ENCODE measurements at regions not wholly inside any gene's neighbourhood (a gene's known extent, or its start where the extent isn't known, plus 50 kb on each side); places are given as distances from the start of the nearest gene placed in this dataset.

- DNase-seq (ENCODE audit: low spot score), result no peak
Observed at GRCh38 chr1:55483523-55483922, 268.4 kb upstream of the USP24 start.

GRCh38 chr1:55481634-55482033 lies 266.5 kb upstream of the USP24 start:
- no peak for DNase-seq (ENCODE audit: low spot score)

- no peak for DNase-seq (ENCODE audit: low spot score)
Observed at GRCh38 chr1:55480029-55480795, 265.0 kb upstream of the USP24 start.

DNA sequence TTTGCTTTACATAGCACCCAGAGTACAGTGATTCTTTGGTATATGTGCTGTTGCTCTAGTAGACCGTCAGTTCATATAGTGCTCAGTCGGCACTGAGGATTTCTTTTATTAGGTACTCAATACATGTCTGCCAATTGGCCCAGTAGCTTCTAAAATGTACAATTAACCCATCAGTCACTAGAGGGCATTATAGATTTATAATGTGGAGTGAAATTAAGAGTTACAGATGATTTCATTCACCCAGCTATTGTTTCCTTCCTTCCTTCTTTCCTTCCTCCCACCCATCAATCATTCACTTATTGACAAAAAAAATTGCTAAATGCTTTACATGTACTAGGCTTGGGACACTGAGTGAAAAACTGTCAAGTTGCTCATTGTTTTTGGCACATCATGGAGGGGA lies 263.6 kb upstream of the USP24 start:
- DNase-seq (ENCODE audit: low spot score), result no peak

DNA sequence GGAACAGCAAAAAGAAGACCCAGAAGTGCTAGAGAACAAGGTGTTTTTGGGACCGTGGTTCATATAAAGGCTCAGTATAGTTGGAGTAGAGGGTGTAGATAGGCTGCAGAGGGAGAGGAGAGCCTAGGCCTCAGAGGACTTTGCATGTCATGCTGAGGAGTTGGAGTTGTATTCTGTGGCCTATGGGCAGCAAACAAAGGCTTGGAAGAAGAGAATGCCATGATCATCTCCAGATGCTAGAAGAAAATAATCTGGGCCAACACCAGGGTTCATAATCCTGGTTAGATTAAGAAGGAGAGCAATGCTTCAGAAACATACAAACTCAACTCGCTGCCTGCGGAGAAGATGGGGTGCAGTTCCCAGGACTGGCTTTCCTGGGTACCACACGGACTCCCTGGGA lies 262.8 kb upstream of the USP24 start:
- DNase-seq (ENCODE audit: low spot score), result no peak

DNA sequence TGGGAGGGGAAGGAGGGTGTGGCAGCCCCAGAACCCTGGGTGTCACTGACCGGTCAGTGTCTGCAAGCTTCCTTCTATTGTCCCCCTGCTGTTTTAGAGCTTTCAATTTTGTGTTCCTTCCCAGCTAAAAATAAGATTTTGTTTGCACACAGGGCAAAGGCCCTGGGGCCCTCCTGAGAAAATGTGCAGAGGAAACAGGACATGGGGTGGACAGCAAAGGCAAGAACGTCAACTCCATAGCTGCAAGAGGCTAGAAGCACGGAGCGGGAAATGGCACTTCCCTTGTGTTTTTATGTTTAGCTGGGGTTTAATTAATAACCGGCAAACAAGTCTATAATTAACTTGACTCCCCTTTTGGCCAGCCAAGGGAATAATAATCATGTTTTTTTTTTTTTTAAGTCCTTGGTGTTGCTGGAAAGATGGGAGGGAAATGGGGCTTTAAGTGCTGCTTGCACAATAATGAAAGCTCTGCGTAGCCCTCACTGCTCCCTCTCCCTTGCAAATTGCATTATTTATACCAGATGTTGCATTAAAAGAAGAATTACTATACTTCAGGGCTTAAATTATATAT lies 261.4 kb upstream of the USP24 start:
- DNase-seq (ENCODE audit: low spot score), result no peak

DNA sequence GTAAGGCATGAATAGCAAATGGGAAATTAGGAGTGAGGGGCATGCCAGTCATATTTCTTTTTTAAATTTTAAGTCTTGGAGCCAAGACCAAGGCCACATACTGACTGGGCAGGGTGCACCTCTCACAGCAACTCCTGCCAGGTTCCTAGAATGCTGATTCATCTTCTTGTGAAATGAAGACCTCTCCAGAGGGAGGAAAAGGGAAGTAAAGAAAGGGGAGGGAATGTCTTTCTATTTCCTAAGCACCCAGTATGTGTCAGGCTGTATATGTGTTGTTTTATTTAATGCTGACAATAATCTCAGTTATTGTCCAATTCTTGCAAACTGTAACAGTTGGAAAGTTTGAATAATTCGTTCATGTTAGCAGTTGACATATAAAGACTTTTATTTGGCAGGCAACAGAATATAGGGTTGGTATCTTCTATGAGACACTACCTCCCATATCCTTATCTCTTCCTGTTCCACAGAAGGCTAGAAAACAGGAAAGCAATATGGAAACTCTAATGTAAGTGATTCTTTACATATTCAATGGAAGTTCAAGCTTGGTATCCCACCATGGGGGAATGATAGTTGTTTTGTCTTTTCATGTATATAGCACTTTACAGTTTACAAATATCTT lies 259.1 kb upstream of the USP24 start:
- no peak for DNase-seq (ENCODE audit: low spot score)

- no peak for DNase-seq (ENCODE audit: low spot score)
Observed at GRCh38 chr1:55473661-55474060, 258.5 kb upstream of the USP24 start.

DNA sequence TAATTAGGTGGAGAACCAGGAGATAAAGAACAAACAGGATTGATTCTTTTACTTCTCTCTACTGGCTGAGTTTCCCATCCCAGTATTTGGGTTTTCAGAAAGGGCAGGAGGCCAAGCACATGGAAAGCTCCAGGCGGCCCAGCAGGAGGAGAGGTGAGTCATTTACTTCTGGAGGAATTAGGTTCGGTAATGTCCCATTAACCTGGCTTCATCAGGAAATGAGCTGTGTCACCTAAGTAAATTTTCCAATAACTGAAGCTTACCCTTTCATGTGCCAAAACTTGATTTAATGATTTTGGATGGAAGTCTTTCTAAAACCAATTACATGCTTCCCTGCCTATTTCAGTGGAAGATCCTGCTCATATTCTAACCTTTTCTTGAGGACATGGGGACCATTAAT lies 257.6 kb upstream of the USP24 start:
- DNase-seq (ENCODE audit: low spot score), result no peak

DNA sequence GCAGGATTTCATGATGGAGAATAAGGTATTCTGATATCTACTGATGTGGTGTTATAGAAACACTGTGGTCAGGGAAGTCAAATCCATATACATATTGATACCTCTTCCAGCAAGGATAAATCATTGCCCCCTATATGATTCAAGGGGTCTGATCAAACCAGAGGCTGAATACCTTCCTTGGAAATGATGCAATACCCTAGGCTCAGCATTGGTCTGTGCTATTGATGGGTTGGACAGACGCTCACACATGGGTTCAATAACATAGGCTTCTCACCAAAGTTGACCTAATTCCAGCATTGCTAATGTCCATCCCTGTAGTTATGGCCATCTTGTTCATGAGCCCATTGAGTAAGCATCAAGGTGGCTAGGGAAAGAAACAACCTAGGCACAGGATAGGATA lies 257.0 kb upstream of the USP24 start:
- DNase-seq (ENCODE audit: low spot score), result no peak

DNA sequence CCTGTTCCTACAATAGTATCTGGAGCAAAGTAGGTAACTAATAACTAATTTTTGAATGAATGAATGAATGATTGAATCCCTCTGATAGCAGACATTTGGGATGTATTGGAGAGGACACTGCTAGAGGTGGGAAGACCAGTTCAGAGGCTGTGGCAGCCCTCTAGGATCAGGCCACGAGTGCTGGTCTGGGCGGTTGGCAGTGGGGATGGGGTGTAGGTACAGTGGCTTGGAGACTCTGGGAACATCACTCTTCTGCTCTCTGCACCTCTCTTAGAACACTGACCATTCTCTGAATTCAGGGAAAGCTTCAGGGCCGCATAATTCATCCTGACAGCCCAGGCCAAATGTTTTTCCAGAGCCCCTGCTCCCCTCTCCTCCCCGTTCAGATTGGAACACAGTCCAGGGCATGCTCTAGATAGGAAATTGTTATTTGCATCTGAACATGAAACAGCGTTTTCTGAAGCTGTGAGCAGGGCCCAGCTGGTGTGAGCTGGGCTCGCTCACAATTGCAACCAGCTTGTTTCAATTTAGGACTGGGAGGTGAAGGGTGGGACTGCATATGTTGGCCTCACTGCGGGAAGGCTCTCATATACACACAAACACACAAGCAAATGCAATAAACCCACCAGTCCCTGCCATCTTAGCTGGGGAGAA lies 253.1 kb upstream of the USP24 start:
- no peak for DNase-seq (ENCODE audit: low spot score)

DNA sequence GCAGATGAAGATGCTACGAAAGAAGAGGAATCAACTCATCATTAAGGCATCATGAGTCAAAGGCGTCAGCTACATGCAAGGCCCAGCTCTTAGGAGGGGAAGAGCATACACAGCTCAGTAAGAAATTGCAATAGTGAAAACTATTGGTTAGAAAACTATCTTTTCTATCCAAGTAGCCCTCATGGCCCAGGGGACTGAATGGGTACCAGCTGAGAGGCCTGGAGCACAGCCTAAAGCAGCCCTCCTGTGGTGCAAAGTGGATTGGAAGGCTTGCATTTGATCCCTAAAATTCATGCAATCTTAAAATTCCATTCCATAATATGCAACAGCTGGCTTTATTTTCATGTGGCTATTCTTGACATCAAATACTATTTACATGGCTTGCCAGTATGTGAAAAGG lies 251.8 kb upstream of the USP24 start:
- DNase-seq (ENCODE audit: low spot score), result no peak

GRCh38 chr1:55466373-55466772 lies 251.2 kb upstream of the USP24 start:
- no peak for DNase-seq (ENCODE audit: low spot score)

- no peak for DNase-seq (ENCODE audit: low spot score)
Observed at GRCh38 chr1:55464550-55464949, 249.4 kb upstream of the USP24 start.

- no peak for DNase-seq (ENCODE audit: low spot score)
Observed at GRCh38 chr1:55463814-55464475, 248.8 kb upstream of the USP24 start.

DNA sequence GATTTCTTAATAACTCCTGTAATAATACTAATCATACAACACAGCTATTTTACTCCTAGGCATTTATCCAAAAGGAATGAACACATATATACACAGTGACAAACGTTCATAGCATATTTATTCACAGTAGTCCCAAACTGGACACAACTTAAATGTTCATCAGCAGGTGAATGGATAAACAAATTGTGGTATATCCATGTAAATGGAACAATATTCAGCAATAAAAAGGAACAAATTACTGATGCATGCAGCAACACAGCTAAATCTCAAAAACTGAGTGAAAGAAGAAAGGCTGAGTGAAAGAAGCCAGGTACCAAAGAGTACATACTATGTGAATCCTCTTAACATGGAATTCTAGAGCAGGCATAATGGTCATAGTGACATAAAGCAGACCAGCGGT lies 242.7 kb upstream of the USP24 start:
- DNase-seq (ENCODE audit: low spot score), result no peak

GRCh38 chr1:55456971-55457370 lies 241.8 kb upstream of the USP24 start:
- no peak for DNase-seq (ENCODE audit: low spot score)

DNA sequence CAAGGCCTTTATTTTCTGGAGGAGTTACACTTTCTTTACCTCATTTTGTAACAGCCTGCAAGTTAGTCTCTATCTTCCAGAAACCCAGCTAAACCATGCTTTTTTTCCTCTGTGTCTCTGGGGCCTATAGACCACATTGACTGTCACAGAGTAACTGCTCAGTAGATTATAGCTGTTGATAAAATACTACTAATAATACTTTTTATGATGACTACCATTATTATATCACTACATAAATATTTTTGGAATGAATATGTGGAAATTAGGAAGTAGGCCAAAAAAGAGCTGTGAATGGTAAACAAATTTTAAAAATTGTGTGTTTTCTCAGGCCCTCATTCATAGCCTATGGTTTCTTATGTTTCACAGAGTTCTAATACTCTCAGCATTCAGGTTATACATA lies 233.1 kb upstream of the USP24 start:
- DNase-seq (ENCODE audit: low spot score), result no peak

DNA sequence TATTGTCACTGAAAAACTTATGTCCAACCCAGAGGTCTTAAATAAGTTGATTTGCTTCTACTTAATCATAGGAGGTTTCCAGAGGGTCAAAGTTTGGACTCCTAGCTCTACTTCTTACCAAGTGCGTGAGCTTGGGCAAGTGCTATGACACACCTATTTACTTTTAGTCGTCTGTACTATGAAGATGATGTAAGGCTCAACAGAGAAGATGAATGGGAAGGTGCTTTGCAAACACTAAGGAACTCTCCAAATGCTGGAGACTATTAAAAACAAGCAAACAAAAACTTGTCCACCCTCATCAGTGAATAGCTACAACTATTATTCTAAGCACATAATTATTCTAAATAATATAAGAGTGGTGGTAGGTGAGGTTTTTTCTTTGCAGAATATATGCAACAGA lies 232.3 kb upstream of the USP24 start:
- no peak for DNase-seq (ENCODE audit: low spot score)

DNA sequence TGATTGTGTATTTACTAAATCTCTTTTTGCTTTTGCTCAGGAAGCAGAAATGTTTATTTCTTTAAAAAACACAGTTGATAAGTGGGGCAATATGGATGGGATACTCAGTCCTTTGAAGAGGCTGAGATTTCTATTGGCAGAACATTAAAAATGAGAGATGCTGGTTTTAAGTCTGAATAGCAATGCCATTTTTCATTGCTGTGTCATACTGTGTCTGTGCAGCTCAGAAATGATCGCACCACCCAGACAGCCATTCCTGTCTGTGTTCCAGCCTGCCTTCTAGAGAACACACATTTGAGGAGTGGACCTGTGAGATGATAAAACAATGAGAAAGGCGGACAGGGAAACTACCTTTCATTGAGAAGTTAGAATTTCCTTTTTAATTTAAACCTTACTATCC lies 231.2 kb upstream of the USP24 start:
- DNase-seq (ENCODE audit: low spot score), result no peak

DNA sequence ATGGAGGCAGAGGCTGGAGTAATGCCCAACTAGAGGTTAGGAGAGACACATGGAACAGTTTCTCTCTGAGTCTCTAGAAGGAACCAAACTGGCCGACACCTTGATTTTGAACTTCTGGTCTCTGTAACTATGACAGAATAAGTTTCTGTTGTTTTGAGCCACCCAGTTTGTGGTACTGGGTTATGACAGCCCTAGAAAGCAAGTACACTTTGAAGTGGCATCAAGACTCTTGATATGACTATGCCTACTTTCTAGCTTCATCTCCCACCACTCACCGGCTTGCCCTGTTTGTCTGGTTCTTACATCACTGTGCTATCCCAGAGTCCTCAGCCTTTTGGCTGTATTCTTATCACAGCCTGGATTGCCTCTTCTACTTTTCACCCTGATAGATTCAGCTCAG lies 230.3 kb upstream of the USP24 start:
- no peak for DNase-seq (ENCODE audit: low spot score)

GRCh38 chr1:55444667-55445066 lies 229.5 kb upstream of the USP24 start:
- no peak for DNase-seq (ENCODE audit: low spot score)

Measured in CD4-positive, alpha-beta T cell treated with Interleukin-15 for 4 hours (primary cell).